ENCODE measurements at regions not wholly inside any gene's neighbourhood (a gene's known extent, or its start where the extent isn't known, plus 50 kb on each side); places are given as distances from the start of the nearest gene placed in this dataset.

DNA sequence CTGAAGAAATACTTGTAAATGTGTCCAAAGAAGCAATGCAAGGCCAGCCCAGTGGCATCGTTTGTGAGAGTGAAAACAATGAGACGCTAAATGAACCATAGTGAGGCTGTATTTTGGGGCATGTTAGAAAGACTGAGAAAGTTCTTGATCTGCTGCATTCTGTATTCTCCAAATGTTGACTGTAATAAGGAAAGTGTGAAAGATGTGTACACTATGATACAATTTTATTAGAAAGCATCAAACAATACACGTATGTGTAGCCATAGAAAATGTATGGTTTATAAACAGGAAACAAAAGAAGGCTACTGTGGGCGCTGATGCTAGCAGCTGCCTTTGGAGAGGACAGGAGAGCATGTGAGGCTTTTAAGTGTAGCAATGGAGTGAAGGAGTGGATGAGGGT is 233.5 kb upstream of the E2F8 start:
- TF ChIP-seq EP300 (IDR thresholded peaks at IDR 0.05): no peak
- TF ChIP-seq, protein P1, sequence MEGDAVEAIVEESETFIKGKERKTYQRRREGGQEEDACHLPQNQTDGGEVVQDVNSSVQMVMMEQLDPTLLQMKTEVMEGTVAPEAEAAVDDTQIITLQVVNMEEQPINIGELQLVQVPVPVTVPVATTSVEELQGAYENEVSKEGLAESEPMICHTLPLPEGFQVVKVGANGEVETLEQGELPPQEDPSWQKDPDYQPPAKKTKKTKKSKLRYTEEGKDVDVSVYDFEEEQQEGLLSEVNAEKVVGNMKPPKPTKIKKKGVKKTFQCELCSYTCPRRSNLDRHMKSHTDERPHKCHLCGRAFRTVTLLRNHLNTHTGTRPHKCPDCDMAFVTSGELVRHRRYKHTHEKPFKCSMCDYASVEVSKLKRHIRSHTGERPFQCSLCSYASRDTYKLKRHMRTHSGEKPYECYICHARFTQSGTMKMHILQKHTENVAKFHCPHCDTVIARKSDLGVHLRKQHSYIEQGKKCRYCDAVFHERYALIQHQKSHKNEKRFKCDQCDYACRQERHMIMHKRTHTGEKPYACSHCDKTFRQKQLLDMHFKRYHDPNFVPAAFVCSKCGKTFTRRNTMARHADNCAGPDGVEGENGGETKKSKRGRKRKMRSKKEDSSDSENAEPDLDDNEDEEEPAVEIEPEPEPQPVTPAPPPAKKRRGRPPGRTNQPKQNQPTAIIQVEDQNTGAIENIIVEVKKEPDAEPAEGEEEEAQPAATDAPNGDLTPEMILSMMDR (IDR thresholded peaks at IDR 0.05): no peak
